Chondrocyte (in vitro differentiated cells): ENCODE measurements at regions not wholly inside any gene's neighbourhood (a gene's known extent, or its start where the extent isn't known, plus 50 kb on each side); places are given as distances from the start of the nearest gene placed in this dataset.

Source experiments
- DNase-seq: peaks from one replicate; pipeline ENCODE4 v3.0.0; 2021; ENCODE audit warnings: mixed read lengths, low spot score
- H3K27ac Mint-ChIP-seq: one replicate; pipeline ENCODE4 v1.8.0; 2021; ENCODE audit warnings: mild to moderate bottlenecking, moderate library complexity, mixed read lengths; ENCODE audit not compliant: unreplicated experiment
- H3K27me3 Mint-ChIP-seq: 2 replicates; pipeline ENCODE4 v1.8.0; 2021; ENCODE audit warnings: low read depth, mixed read lengths
- H3K36me3 Mint-ChIP-seq: 2 replicates; pipeline ENCODE4 v1.8.0; 2021; ENCODE audit warnings: low read depth, mixed read lengths
- H3K4me1 Mint-ChIP-seq: 2 replicates; pipeline ENCODE4 v1.8.0; 2021; ENCODE audit warnings: low read depth, mild to moderate bottlenecking, mixed read lengths
- H3K4me3 Mint-ChIP-seq: one replicate; pipeline ENCODE4 v1.8.0; 2021; ENCODE audit warnings: mild to moderate bottlenecking, moderate library complexity, mixed read lengths; ENCODE audit not compliant: unreplicated experiment
- H3K9me3 Mint-ChIP-seq: 2 replicates; pipeline ENCODE4 v1.8.0; 2021; ENCODE audit warnings: low read depth, mixed read lengths
- CTCF ChIP-seq: fragments of 200-600 bp; sonication (generic); IDR thresholded peaks from 2 replicates; pipeline ENCODE4 v1.5.0; 2021; ENCODE audit warnings: antibody characterized with exemption, mild to moderate bottlenecking, moderate library complexity

GRCh38 chr18:39952816-39953215 lies 2002.2 kb upstream of the PIK3C3 start:
- H3K9me3 Mint-ChIP-seq = peaks cover 5% of the 10 kb centered on the region
- no peaks in the 10 kb centered on the region for H3K4me1 Mint-ChIP-seq
- no peak for DNase-seq
- no peak overlapping the region for H3K4me3 Mint-ChIP-seq
- H3K27ac Mint-ChIP-seq = no peak overlapping the region
- no peaks in the 10 kb centered on the region for H3K27me3 Mint-ChIP-seq
- no peaks in the 10 kb centered on the region for H3K36me3 Mint-ChIP-seq
- TF ChIP-seq CTCF = no peak

GRCh38 chr18:39951142-39951720 lies 2003.8 kb upstream of the PIK3C3 start:
- H3K27me3 Mint-ChIP-seq = no peaks in the 10 kb centered on the region
- peaks cover 4% of the 10 kb centered on the region for H3K9me3 Mint-ChIP-seq
- H3K4me1 Mint-ChIP-seq = peaks cover 4% of the 10 kb centered on the region
- TF ChIP-seq CTCF = no peak
- H3K36me3 Mint-ChIP-seq = no peaks in the 10 kb centered on the region
- no peak for DNase-seq
- no peak overlapping the region for H3K27ac Mint-ChIP-seq
- H3K4me3 Mint-ChIP-seq = no peak overlapping the region

- H3K36me3 Mint-ChIP-seq = no peaks in the 10 kb centered on the region
- H3K4me1 Mint-ChIP-seq = peaks cover 4% of the 10 kb centered on the region
- DNase-seq = no peak
Measured at GRCh38 chr18:39946623-39947061, 2008.4 kb upstream of the PIK3C3 start.

GRCh38 chr18:39945076-39945475 lies 2010.0 kb upstream of the PIK3C3 start:
- Mint-ChIP-seq H3K9me3 (no peaks in the 10 kb centered on the region), H3K4me3 (no peak overlapping the region), H3K36me3 (no peaks in the 10 kb centered on the region), H3K4me1 (peaks cover 4% of the 10 kb centered on the region), H3K27me3 (peaks cover 3% of the 10 kb centered on the region), H3K27ac (no peak overlapping the region)
- TF ChIP-seq CTCF = no peak
- DNase-seq = no peak

More at GRCh38 chr18:39946623-39947061, 2008.4 kb upstream of the PIK3C3 start:
- TF ChIP-seq CTCF = no peak
- Mint-ChIP-seq H3K27me3 (peaks cover 3% of the 10 kb centered on the region), H3K4me3 (no peak overlapping the region), H3K9me3 (no peaks in the 10 kb centered on the region), H3K27ac (no peak overlapping the region)

- no peak overlapping the region for H3K27ac Mint-ChIP-seq
- H3K9me3 Mint-ChIP-seq = no peaks in the 10 kb centered on the region
- no peak for TF ChIP-seq CTCF
Measured at GRCh38 chr18:39942702-39943101, 2012.3 kb upstream of the PIK3C3 start.

More at GRCh38 chr18:39942702-39943101, 2012.3 kb upstream of the PIK3C3 start:
- no peaks in the 10 kb centered on the region for H3K36me3 Mint-ChIP-seq
- H3K4me1 Mint-ChIP-seq = peaks cover 4% of the 10 kb centered on the region
- H3K4me3 Mint-ChIP-seq = no peak overlapping the region
- peaks cover 3% of the 10 kb centered on the region for H3K27me3 Mint-ChIP-seq
- DNase-seq = no peak
